SU-DHL-6 (cell line): ENCODE measurements at regions not wholly inside any gene's neighbourhood (a gene's known extent, or its start where the extent isn't known, plus 50 kb on each side); places are given as distances from the start of the nearest gene placed in this dataset.

ENCODE experiments used
- EZH2phosphoT487 ChIP-seq: fragments of 200-600 bp; sonication (generic), shearing (Covaris generic); conservative IDR thresholded peaks from 2 replicates; pipeline ENCODE4 v1.6.1; 2018; ENCODE audit warnings: mild to moderate bottlenecking, antibody characterized with exemption, low read length, moderate library complexity, mixed read lengths
- TF ChIP-seq, protein P1 (sequence below): fragments of 200-600 bp; sonication (generic); IDR thresholded peaks from one replicate; pipeline ENCODE4 v1.5.1; 2017; ENCODE audit warnings: antibody characterized with exemption, mild to moderate bottlenecking, low read length, moderate library complexity; ENCODE audit not compliant: insufficient read depth, poor library complexity, severe bottlenecking

DNA sequence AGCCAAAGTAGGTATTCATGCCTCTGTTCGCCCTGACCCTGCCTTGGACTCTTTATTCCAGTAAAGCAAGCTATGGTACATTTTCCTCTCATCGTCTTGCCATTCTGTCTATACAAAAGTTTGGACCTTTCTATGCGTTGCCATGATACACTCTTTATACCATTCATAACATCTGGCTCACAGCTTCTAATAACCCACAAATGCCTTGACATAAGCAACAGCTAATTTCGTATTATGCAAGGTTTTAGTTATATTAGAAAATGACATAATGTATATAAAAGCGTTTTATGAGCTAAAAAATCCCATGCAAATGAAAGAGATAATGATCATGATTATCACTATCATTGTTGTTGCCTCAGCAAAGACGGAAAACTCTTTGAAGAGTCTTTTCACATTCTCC lies 265.7 kb downstream of the TMEM167A start:
- TF ChIP-seq, protein P1, sequence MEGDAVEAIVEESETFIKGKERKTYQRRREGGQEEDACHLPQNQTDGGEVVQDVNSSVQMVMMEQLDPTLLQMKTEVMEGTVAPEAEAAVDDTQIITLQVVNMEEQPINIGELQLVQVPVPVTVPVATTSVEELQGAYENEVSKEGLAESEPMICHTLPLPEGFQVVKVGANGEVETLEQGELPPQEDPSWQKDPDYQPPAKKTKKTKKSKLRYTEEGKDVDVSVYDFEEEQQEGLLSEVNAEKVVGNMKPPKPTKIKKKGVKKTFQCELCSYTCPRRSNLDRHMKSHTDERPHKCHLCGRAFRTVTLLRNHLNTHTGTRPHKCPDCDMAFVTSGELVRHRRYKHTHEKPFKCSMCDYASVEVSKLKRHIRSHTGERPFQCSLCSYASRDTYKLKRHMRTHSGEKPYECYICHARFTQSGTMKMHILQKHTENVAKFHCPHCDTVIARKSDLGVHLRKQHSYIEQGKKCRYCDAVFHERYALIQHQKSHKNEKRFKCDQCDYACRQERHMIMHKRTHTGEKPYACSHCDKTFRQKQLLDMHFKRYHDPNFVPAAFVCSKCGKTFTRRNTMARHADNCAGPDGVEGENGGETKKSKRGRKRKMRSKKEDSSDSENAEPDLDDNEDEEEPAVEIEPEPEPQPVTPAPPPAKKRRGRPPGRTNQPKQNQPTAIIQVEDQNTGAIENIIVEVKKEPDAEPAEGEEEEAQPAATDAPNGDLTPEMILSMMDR: no peak
- no peak for TF ChIP-seq EZH2phosphoT487
